HL-60 (cell line): ENCODE measurements at regions not wholly inside any gene's neighbourhood (a gene's known extent, or its start where the extent isn't known, plus 50 kb on each side); places are given as distances from the start of the nearest gene placed in this dataset.

Experiments
- DNase-seq, 2 experiments: peaks; one replicate each; pipeline ENCODE4 v3.0.0-alpha.2; 2010 to 2020; ENCODE audit warnings: low read depth in 1 of 2, low spot score in 1 of 2
- H3K27ac ChIP-seq: fragments of 250-450 bp; sonication (Bioruptor Pico); replicated peaks from 2 replicates; pipeline ENCODE4 v1.5.1; 2020; ENCODE audit warnings: mild to moderate bottlenecking, moderate library complexity
- H3K27me3 ChIP-seq: fragments of 250-450 bp; sonication (Bioruptor Pico); 2 replicates; pipeline ENCODE4 v1.5.1; 2021; ENCODE audit warnings: mild to moderate bottlenecking, moderate library complexity; ENCODE audit not compliant: insufficient read depth, poor library complexity, severe bottlenecking
- H3K4me3 ChIP-seq: replicated peaks from 2 replicates; pipeline ENCODE4 v1.5.1; 2011; ENCODE audit warnings: mild to moderate bottlenecking, control low read depth, low read length; ENCODE audit not compliant: insufficient read depth
- CTCF ChIP-seq: IDR thresholded peaks from one replicate; pipeline ENCODE4 v1.5.1; 2011; ENCODE audit warnings: low read length, control low read depth, inconsistent platforms; ENCODE audit not compliant: insufficient read depth
- GABPA ChIP-seq: IDR thresholded peaks from 2 replicates; pipeline ENCODE4 v1.6.1; 2012; ENCODE audit warnings: low read depth
- POLR2AphosphoS5 ChIP-seq: IDR thresholded peaks from 2 replicates; pipeline ENCODE4 v1.6.1; 2012; ENCODE audit warnings: low read depth
- REST ChIP-seq: IDR thresholded peaks from 2 replicates; pipeline ENCODE4 v1.6.1; 2012; ENCODE audit warnings: low read depth; ENCODE audit not compliant: insufficient replicate concordance
- SPI1 ChIP-seq: IDR thresholded peaks from 2 replicates; pipeline ENCODE4 v1.6.1; 2012; ENCODE audit warnings: low read depth, mild to moderate bottlenecking, borderline replicate concordance

GRCh38 chr6:167576050-167576741 is 250.5 kb upstream of the AFDN start:
- Histone ChIP-seq H3K27ac (no peak overlapping the region), H3K4me3 (no peak overlapping the region), H3K27me3 (no peaks in the 10 kb centered on the region)
- no peak for DNase-seq
- TF ChIP-seq REST (no peak), CTCF (no peak), SPI1 (no peak), GABPA (no peak), POLR2AphosphoS5 (no peak)

GRCh38 chr6:167576828-167577503 is 249.7 kb upstream of the AFDN start:
- H3K27me3 ChIP-seq = no peaks in the 10 kb centered on the region
- no peak for TF ChIP-seq SPI1

GRCh38 chr6:167577891-167578361 is 248.8 kb upstream of the AFDN start:
- Histone ChIP-seq H3K27me3 (no peaks in the 10 kb centered on the region), H3K4me3 (no peak overlapping the region), H3K27ac (no peak overlapping the region)
- TF ChIP-seq SPI1 (no peak), GABPA (no peak), REST (no peak), POLR2AphosphoS5 (no peak), CTCF (no peak)
- no peak for DNase-seq

More at GRCh38 chr6:167576828-167577503, 249.7 kb upstream of the AFDN start:
- Histone ChIP-seq H3K27ac (no peak overlapping the region), H3K4me3 (no peak overlapping the region)
- no peak for DNase-seq

GRCh38 chr6:167578371-167578901 is 248.3 kb upstream of the AFDN start:
- no peak for TF ChIP-seq POLR2AphosphoS5
- Histone ChIP-seq H3K27ac (no peak overlapping the region), H3K27me3 (no peaks in the 10 kb centered on the region), H3K4me3 (no peak overlapping the region)
- DNase-seq = no peak
